Fibroblast of lung (primary cell): ENCODE measurements at regions not wholly inside any gene's neighbourhood (a gene's known extent, or its start where the extent isn't known, plus 50 kb on each side); places are given as distances from the start of the nearest gene placed in this dataset.
"Not testable (repeated sequence)": the region's sequence is repeated elsewhere in the genome, so short reads cannot be mapped to it uniquely, and the experiment has no call there.

Source experiments
- CTCF ChIP-seq, 2 donors: IDR thresholded peaks in 1 of 2; conservative IDR thresholded peaks in 1 of 2; 1 replicate in 1 of 2; 2 replicates in 1 of 2; pipeline ENCODE4 v1.5.1; 2011 to 2012; ENCODE audit warnings: low read length in 2 of 2, control low read depth in 1 of 2, inconsistent platforms in 1 of 2, low read depth in 1 of 2, mild to moderate bottlenecking in 1 of 2
- EZH2 ChIP-seq: IDR thresholded peaks from 2 replicates; pipeline ENCODE4 v1.5.1; 2012; ENCODE audit warnings: low read length, control low read depth, mild to moderate bottlenecking; ENCODE audit errors: missing control alignments

GRCh38 chr7:9728014-9728657 lies 1245.5 kb upstream of the PHF14 start:
- TF ChIP-seq CTCF (conservative IDR thresholded peaks at IDR 0.05 in 1 of 2, IDR thresholded peaks at IDR 0.05 in 1 of 2; ENCODE audit: low read depth in 1 of 2, low read length in 2 of 2); EZH2: not testable (repeated sequence)
